ENCODE measurements at regions not wholly inside any gene's neighbourhood (a gene's known extent, or its start where the extent isn't known, plus 50 kb on each side); places are given as distances from the start of the nearest gene placed in this dataset.

DNA sequence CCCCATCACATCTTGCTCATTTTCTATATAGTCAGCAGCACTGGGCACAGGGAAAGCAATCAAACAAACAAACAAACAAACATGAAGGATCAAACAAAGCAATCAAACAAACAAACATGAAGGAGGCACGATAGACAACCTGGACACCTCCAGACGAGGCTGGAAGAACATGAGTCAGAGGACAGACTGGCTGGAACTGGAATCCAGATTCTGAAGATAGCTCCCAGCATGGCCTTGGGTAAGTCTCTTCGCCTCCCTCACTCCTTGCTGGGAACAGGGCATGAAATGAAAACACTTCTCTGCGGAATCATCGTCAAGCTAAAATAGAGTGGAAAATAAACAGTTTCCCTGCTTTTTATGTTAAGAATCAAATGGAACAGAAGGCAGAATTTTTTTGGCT, 984.8 kb downstream of the VRK1 start:
- TF ChIP-seq CTCF (IDR thresholded peaks at IDR 0.05; ENCODE audit: low read depth, low read length) (no peak), POLR2A (IDR thresholded peaks at IDR 0.05; ENCODE audit: extremely low read depth, insufficient read length) (no peak)

Data from NB4 (cell line).